GM19351 (cell line): ENCODE measurements at regions not wholly inside any gene's neighbourhood (a gene's known extent, or its start where the extent isn't known, plus 50 kb on each side); places are given as distances from the start of the nearest gene placed in this dataset.

Experiments used
- ATAC-seq: cut with Tn5 transposase; IDR thresholded peaks from one replicate; pipeline ENCODE4 v1.9.1; 2021; ENCODE audit warnings: mild to moderate bottlenecking, moderate library complexity; ENCODE audit not compliant: unreplicated experiment

DNA sequence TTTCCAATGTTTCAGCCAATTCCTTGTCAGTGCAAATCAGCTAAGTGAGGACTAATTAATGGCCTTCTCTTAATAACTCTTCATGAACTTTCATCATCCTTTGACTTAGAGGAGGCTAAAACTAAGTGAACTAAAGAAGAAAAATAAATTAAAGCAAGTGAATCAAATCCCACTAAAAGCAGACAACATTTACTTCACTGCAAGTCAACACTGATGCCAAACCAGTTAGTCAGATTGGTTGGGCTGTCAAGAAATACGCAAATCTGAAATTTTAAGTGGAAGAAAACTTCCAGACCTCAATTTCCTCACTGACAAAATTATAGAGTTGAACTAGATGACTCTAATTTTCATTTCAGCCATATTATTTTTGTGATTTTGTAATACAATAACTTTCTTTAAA is 137.2 kb upstream of the PRLR start:
- ATAC-seq, result no peak

GRCh38 chr5:35365758-35366157 is 135.5 kb upstream of the PRLR start:
- ATAC-seq, result no peak

DNA sequence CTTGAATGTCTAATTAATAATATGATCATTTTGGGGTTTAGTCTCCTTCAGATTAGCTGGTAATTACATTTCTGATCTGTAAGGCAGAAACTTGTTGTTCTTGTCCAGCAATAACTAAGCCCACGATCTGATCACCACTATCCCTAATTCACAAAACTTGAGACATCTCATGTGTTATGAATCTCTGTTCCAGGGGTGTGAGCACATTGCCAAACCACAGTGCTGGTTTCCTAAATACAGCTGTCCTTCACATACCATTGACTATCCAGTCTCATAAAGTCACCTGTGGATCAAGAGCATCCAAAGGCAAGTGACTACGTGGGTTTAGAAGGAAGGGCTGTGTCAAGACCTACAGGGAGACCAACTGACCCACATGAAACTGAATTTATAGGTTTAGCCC is 134.1 kb upstream of the PRLR start:
- ATAC-seq, result no peak

DNA sequence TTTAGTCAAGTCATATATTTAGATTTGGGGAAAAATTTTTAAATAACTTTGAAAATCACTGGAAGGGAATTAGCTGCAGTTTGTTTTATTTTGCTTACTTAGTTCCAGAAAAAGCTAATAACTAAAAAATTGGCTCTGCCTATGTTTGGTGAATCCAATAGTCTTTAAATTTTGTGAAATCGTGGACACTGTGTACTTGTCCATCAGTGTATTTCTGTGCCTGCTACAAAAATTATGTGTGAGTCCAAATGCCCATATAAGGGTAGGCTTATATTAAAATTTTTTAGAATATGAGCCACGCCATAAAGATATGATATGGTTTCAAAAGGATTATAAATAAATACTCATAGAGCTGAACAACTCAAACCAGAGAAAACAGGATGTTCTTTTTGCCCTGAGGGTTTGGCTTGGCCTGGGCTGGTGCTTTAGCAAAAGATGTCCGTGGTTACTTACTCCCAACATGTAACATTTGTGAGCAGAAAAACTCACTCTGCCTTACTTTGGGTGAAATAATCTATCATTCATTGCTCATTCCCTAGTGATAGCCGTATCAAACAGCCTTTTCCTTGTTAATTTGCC is 133.2 kb upstream of the PRLR start:
- ATAC-seq, result no peak

DNA sequence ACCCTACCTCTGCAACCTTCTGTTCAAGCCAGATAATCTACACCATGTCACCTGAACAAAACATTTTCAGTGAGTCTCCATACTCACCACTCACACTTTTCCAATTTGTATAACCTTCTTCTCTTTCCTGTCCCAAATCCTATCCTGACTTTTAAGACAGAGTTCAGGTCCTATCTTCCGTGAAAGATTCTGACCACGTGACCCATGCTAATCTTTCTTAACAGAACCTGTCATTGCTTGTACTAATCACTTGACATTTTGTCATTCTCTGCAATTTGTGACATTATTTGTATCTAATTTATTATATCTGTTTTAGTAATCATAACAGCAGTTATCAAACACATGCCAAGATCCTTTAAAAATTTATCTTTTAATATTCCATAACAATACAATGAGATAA is 132.5 kb upstream of the PRLR start:
- ATAC-seq, result no peak

DNA sequence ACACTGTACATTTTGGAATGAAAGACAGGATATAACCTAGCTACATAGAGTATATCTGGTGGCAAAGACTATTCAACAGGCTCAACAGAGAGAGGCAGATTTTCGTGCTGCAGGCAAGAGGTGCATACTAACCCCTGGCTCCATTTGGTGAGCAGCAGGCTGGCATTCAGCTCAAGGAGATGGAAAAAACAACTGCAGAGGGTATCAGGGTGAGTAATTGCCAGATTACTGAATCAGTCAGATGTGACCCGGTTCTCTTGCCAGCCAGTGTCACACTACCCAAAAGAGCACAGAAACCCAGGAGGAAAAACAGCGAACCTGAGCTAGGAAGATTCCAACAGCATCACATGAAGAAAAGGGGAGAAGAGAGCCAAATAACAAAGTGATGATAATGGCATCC is 130.4 kb upstream of the PRLR start:
- ATAC-seq, result no peak

- ATAC-seq, result no peak
Observed at GRCh38 chr5:35359859-35360258, 129.6 kb upstream of the PRLR start.

- ATAC-seq, result no peak
Observed at GRCh38 chr5:35357973-35358372, 127.7 kb upstream of the PRLR start.

- no peak for ATAC-seq
Observed at GRCh38 chr5:35356725-35357124, 126.4 kb upstream of the PRLR start.

DNA sequence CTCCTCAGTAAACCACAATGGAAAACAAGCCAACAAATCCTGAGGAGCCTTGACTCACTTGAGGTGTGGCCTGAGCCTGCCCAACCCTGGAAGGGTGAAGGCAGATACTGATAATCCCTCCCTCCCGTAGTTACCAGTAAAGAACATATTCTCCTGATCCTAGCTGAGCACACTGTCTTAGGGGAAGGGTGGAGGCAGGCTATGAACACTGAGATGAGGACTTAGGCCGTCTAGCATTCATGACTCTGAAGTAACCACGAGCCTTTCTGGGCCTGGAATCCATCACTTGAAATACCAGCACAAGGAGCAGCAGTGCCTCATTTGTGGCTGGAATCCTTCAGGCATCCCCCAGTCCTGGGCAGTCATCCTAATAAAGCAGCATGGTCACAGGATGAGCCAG is 124.5 kb upstream of the PRLR start:
- ATAC-seq, result no peak

GRCh38 chr5:35345222-35345621 is 114.9 kb upstream of the PRLR start:
- ATAC-seq, result no peak

DNA sequence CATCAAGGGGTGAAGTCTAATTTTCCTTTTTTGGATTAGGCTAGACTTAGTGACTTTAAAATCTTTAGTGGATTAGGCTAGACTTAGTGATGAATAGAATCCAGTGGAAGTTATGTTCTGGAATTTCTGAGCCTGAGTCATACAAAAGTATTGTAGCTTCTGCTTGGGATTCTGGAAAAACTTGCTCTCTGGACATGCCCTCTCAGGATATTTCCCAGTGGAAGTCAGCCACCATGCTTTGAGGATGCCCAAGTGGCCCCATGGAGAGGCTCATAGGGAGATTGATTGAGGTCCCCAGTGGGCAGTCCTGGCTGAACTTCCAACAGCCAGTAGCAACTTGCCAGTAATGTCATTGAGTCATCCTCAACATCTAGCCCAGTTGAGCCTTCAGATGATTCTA is 112.4 kb upstream of the PRLR start:
- no peak for ATAC-seq

- no peak for ATAC-seq
Observed at GRCh38 chr5:35341189-35341588, 110.9 kb upstream of the PRLR start.

- no peak for ATAC-seq
Observed at GRCh38 chr5:35339616-35340100, 109.4 kb upstream of the PRLR start.

- ATAC-seq, result no peak
Observed at GRCh38 chr5:35339006-35339405, 108.7 kb upstream of the PRLR start.

GRCh38 chr5:35338157-35338453 is 107.8 kb upstream of the PRLR start:
- ATAC-seq, result no peak

GRCh38 chr5:35337340-35338156 is 107.3 kb upstream of the PRLR start:
- ATAC-seq, result no peak

DNA sequence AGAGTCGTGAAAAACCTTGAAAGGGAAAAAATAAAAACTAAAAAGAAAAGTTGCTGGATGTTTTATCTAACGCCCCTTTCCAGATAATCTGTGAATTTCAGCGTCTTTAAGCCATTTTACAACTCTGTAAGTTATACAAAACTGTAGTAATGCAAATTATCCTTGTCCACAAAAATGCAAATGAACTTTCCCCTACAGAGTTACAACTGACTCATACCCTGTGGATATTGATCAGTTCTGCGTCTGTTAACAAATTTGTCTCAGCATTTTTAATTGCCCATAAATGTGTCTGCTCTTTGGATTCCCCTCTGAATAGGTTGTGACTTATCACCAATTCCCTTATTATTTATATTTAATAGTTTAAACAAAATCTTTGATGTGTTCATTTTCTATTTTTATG is 105.9 kb upstream of the PRLR start:
- no peak for ATAC-seq

- no peak for ATAC-seq
Observed at GRCh38 chr5:35335752-35336151, 105.5 kb upstream of the PRLR start.

- ATAC-seq, result no peak
Observed at GRCh38 chr5:35333366-35333765, 103.1 kb upstream of the PRLR start.

- ATAC-seq, result no peak
Observed at GRCh38 chr5:35331956-35332950, 102.0 kb upstream of the PRLR start.

- ATAC-seq, result no peak
Observed at GRCh38 chr5:35325836-35326235, 95.5 kb upstream of the PRLR start.
